ENCODE measurements at regions not wholly inside any gene's neighbourhood (a gene's known extent, or its start where the extent isn't known, plus 50 kb on each side); places are given as distances from the start of the nearest gene placed in this dataset.

DNA sequence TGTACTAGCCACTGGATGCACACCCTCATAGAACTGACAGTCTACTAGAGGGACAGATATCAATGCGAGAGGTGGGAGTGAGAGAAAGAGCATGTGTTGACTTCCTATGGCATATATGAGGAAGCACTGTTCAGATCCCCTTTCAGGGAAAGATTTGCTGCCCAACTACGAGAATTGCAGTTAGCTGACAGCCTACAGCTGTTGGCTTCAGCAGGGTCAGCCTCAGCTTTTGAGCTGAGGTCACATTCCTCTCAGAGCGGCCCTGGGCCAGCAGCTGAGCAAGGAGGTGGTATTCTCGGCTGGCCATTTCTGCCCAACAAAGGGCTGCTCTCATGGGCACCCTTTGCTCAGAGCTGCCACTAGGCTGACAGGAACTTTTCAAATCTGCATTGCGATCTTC lies 580.2 kb downstream of the MID1IP1 start:
- H3K36me3 ChIP-seq (ENCODE audit: control insufficient read depth, insufficient read depth, low read length): no peaks in the 10 kb centered on the region
- H3K4me1 Mint-ChIP-seq: no peaks in the 10 kb centered on the region
- H3K27ac ChIP-seq (ENCODE audit: low read length): no peak overlapping the region
- no peak overlapping the region for H3K4me3 Mint-ChIP-seq
- no peaks in the 10 kb centered on the region for H3K9me3 ChIP-seq (ENCODE audit: control insufficient read depth, insufficient read depth, low read length)
- no peak for DNase-seq
- H3K9me3 Mint-ChIP-seq: no peaks in the 10 kb centered on the region
- H3K27me3 Mint-ChIP-seq (ENCODE audit: low read depth in 2 of 2): peaks cover 11 to 47% of the 10 kb centered on the region in 2 donors
- no peaks in the 10 kb centered on the region for H3K36me3 Mint-ChIP-seq
- WGBS (ENCODE audit: insufficient coverage): 82% methylated on average over 5 of the region's 5 CpGs
- no peak overlapping the region for H3K27ac Mint-ChIP-seq
- no peak overlapping the region for H3K4me3 ChIP-seq (ENCODE audit: low read length)
- TF ChIP-seq, protein P1, sequence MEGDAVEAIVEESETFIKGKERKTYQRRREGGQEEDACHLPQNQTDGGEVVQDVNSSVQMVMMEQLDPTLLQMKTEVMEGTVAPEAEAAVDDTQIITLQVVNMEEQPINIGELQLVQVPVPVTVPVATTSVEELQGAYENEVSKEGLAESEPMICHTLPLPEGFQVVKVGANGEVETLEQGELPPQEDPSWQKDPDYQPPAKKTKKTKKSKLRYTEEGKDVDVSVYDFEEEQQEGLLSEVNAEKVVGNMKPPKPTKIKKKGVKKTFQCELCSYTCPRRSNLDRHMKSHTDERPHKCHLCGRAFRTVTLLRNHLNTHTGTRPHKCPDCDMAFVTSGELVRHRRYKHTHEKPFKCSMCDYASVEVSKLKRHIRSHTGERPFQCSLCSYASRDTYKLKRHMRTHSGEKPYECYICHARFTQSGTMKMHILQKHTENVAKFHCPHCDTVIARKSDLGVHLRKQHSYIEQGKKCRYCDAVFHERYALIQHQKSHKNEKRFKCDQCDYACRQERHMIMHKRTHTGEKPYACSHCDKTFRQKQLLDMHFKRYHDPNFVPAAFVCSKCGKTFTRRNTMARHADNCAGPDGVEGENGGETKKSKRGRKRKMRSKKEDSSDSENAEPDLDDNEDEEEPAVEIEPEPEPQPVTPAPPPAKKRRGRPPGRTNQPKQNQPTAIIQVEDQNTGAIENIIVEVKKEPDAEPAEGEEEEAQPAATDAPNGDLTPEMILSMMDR (IDR thresholded peaks at IDR 0.05): no peak
- H3K4me1 ChIP-seq (ENCODE audit: control insufficient read depth, insufficient read depth, low read length): no peaks in the 10 kb centered on the region
- no peak for ATAC-seq
- intact Hi-C loops (cut with micrococcal nuclease): no loop called here
- no peaks in the 10 kb centered on the region for H3K27me3 ChIP-seq (ENCODE audit: control insufficient read depth, insufficient read depth, low read length)

DNA sequence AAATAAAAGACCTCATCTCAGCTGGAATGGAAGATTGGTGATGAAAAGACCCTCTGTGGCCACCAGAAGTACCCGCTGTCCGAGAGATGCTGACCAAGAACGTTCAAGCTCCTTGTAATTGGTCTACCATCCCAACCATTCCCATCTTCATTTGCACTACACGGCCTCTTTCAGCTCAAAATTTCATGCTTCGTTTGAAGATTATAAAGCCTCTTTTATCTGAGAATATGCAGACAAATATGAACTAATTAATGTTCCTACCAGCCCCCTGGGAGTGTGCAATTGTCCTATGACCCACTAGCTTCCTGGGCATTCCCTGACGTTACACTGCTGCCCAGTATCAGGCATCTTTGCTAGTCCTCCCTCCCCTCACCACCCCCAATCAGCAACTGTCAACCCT lies 583.7 kb downstream of the MID1IP1 start:
- H3K9me3 ChIP-seq (ENCODE audit: control insufficient read depth, insufficient read depth, low read length): no peaks in the 10 kb centered on the region
- WGBS (ENCODE audit: insufficient coverage): 88% methylated on average over 6 of the region's 6 CpGs
- H3K4me1 ChIP-seq (ENCODE audit: control insufficient read depth, insufficient read depth, low read length): no peaks in the 10 kb centered on the region
- H3K27ac ChIP-seq (ENCODE audit: low read length): no peak overlapping the region
- H3K4me1 Mint-ChIP-seq: no peaks in the 10 kb centered on the region
- H3K27me3 ChIP-seq (ENCODE audit: control insufficient read depth, insufficient read depth, low read length): no peaks in the 10 kb centered on the region
- no peaks in the 10 kb centered on the region for H3K36me3 Mint-ChIP-seq
- H3K27ac Mint-ChIP-seq: no peak overlapping the region
- ATAC-seq: no peak
- H3K9me3 Mint-ChIP-seq: no peaks in the 10 kb centered on the region
- TF ChIP-seq, protein P1 (IDR thresholded peaks at IDR 0.05): no peak
- no peak for DNase-seq
- H3K27me3 Mint-ChIP-seq (ENCODE audit: low read depth in 2 of 2): peaks cover 13 to 56% of the 10 kb centered on the region in 2 donors
- intact Hi-C loops (cut with micrococcal nuclease): no loop called here
- H3K4me3 ChIP-seq (ENCODE audit: low read length): no peak overlapping the region
- H3K36me3 ChIP-seq (ENCODE audit: control insufficient read depth, insufficient read depth, low read length): no peaks in the 10 kb centered on the region
- H3K4me3 Mint-ChIP-seq: no peak overlapping the region

DNA sequence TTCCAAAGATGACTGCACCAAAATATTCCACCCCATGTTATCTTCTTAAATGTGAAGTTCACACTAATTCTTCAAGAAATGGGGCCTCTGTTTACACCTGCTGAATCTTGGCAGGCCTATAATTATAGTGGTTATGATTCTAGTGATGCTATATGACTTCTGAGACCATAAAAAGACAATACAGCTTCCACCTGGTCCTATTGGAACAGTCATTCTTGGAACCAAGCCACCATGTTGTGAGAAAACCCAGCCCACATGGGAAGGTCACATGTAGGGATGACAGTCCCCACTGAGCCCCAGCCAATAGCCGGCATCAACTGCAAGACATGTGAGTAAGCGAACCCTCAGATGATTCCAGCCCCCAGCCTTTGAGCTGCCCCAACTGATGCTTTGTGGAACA lies 587.5 kb downstream of the MID1IP1 start:
- Mint-ChIP-seq H3K9me3 (no peaks in the 10 kb centered on the region), H3K4me1 (no peaks in the 10 kb centered on the region), H3K27ac (no peak overlapping the region), H3K4me3 (no peak overlapping the region), H3K36me3 (no peaks in the 10 kb centered on the region), H3K27me3 (ENCODE audit: low read depth in 2 of 2) (peaks cover 17 to 54% of the 10 kb centered on the region in 2 donors)
- DNase-seq: no peak
- intact Hi-C loops (cut with micrococcal nuclease): no loop called here
- no peak for ATAC-seq
- Histone ChIP-seq H3K27ac (ENCODE audit: low read length) (no peak overlapping the region), H3K27me3 (ENCODE audit: control insufficient read depth, insufficient read depth, low read length) (no peaks in the 10 kb centered on the region), H3K4me1 (ENCODE audit: control insufficient read depth, insufficient read depth, low read length) (no peaks in the 10 kb centered on the region), H3K36me3 (ENCODE audit: control insufficient read depth, insufficient read depth, low read length) (no peaks in the 10 kb centered on the region), H3K9me3 (ENCODE audit: control insufficient read depth, insufficient read depth, low read length) (no peaks in the 10 kb centered on the region), H3K4me3 (ENCODE audit: low read length) (no peak overlapping the region)
- WGBS (ENCODE audit: insufficient coverage): 88% methylated on average over 2 of the region's 2 CpGs
- TF ChIP-seq, protein P1 (IDR thresholded peaks at IDR 0.05): no peak

DNA sequence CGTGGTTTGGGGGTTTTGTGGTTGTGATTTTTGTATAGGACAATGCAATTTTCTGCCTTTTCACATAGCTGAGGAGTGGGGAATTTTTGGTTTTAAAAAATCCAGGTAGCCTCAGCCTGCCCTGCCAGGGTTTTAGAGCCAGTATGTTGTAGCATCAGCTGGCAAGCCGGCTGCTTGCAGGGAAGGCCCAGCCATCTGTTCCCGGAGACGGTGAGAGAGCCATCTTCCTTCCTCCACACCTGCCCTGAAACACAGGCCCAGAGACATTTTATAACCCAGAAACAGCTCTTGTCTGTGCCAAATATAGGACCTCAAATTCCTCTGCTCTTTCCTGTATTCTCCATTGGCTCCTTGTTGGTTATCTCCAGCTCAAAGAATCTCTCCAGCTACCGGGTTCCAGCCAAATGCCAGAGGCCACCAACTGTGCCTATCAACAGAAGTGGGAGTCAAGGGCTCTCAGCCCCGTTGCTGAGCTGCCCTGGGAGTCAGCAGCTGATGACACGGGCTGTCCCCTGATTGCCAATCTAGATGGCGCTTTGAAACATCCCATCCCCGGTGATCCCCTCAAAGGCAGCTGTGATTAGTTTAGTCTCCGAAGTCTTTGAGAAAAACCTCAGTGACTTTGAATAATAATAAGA lies 595.2 kb downstream of the MID1IP1 start:
- 92% methylated on average over 9 of the region's 10 CpGs for WGBS (ENCODE audit: insufficient coverage)
- Mint-ChIP-seq H3K36me3 (no peaks in the 10 kb centered on the region), H3K27ac (no peak overlapping the region), H3K4me3 (no peak overlapping the region), H3K9me3 (peaks cover 0 to 2% of the 10 kb centered on the region in 2 donors), H3K4me1 (no peaks in the 10 kb centered on the region), H3K27me3 (ENCODE audit: low read depth in 2 of 2) (peaks cover 17 to 20% of the 10 kb centered on the region in 2 donors)
- Histone ChIP-seq H3K9me3 (ENCODE audit: control insufficient read depth, insufficient read depth, low read length) (no peaks in the 10 kb centered on the region), H3K27me3 (ENCODE audit: control insufficient read depth, insufficient read depth, low read length) (no peaks in the 10 kb centered on the region), H3K36me3 (ENCODE audit: control insufficient read depth, insufficient read depth, low read length) (no peaks in the 10 kb centered on the region), H3K4me3 (ENCODE audit: low read length) (no peak overlapping the region), H3K4me1 (ENCODE audit: control insufficient read depth, insufficient read depth, low read length) (no peaks in the 10 kb centered on the region), H3K27ac (ENCODE audit: low read length) (no peak overlapping the region)
- no peak for ATAC-seq
- TF ChIP-seq, protein P1 (IDR thresholded peaks at IDR 0.05): no peak
- no peak for DNase-seq
- intact Hi-C loops (cut with micrococcal nuclease): no loop called here

Data from natural killer cell (primary cell).